Activated T-cell treated with anti-CD3 and anti-CD28 coated beads, Interleukin-2, amount 50 U/mL, for 48 hours (primary cell): ENCODE measurements at regions not wholly inside any gene's neighbourhood (a gene's known extent, or its start where the extent isn't known, plus 50 kb on each side); places are given as distances from the start of the nearest gene placed in this dataset.

Experiments used
- DNase-seq, 2 experiments: peaks; one replicate each; pipeline ENCODE4 v3.0.0-alpha.2; 2020

DNA sequence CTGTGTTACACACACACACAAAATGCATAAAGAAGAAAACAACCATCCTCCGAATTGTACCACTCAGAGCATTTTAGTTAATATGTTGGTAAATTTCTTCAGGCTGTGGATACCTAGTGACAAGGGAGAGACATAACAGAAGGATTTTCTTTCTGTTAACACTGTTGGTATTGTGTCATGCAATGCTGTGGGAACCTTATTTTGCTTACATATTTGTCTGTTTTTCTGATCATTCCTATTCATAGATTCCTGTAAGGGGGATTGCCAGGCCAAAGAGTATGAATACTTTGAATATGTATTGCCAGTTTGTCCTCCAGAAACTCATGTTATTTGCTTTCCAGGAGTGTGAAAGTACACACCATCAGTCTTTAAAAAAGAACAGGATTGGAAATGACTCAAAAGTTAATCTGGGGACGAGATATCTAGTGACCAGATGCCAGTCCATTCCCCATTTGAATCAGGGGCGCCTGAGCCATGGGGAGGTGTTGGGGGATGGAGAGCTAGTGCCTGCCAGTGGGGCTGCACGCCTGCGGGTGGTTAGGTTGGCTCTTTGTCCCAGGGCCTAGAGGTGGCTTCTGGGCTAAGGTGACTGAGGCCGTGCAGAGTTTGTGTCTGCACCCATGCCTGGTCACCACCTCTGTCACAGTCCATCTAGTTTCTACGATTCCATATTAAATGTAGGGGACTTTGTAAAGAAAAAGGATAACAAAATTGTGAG is 142.0 kb downstream of the PTPN20 start:
- DNase-seq: peak in 1 of 2 experiments; percentile 9

DNA sequence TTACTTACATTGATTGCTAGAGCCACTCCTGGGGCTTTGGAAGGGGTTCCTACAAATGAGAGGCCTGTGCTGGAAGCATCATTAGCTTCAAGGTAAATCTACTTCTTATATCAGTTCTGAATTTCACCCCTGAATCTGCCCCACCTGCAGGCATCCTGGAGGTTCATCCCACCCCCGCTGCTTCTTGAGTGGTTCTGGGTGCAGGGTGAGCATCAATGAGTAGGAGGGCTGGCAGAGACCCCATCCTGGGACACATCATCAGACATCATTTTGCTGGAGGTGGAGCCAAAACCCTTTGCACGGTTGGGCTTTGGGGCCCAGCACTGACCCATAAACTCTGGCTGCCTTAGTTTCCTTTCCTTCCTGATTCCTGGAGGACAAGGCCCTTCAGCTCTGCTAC is 143.7 kb downstream of the PTPN20 start:
- DNase-seq: peak in 1 of 2 experiments; percentile 12

DNA sequence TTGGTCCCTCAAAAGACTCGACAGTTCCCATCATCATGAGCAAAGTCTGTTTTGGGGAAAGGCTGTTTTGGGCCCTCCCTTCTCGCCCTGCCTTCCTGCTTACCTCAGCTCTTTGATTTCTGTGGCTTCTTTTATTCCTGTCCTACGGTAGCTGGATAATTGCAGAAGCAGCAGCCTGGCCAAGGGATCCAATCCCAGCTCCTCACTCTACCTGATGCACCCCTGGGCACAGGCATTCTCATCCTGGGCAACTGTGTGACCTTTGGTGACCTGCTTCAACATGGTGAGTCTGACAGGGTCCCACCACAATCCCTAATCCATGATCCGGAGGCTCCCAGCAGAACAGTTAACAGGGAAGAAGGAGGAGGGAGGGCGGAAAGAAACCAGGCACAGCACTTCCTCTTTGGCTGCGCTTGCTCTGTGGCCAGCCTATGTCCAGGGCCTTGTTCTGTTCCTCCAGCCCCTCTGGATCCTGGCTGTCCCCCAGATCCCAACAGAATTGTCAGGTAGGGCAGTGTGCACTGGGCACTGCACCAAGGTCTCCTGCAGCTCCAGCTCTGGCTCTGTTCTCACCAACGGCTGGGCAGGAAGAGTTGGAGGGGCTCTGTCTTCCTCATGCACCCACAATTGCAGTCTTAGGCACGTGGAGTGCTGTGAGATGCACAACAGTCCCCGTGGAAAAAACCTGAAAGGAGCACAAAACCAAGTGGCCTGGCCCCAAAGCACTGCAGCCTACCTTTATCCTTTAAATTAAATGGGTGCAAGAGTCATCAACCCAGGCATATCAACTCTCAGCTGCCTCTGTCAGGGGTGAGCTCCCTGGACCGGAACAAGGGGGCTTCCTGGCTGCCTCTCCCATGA is 144.4 kb downstream of the PTPN20 start:
- DNase-seq: peak in 1 of 2 experiments; percentile 10

DNA sequence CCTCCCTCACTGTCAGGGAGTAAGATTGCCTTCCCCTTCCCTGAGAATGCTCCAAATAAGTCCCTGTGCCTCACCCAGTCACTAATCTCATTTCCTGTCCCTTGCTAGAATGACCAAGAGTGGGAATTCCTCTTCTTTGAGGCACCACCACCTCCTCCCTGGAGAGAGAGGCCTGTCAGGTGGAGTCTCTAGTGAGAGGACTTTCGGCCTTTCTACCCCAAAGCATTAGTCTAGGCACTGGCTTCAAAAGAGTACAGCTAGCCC is 145.0 kb downstream of the PTPN20 start:
- no peak for DNase-seq

DNA sequence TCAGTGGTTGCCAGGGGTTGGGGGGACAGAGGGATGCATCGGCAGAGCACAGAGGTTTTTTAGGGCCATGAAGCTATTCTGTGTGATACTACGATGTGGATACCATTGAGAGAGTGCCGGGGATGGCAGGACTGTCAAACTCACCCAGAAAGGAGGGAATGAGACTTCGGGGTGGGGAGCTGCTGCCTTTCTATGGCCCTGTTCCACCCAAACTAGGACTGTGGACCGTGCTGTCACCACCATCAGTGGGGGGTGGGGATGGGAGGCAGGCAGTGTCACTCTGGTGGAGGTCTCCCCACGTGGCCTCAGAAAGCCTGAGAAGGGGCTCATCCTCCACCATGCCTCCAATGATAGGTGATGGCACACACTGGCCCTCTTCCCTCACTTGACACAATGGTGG is 146.2 kb downstream of the PTPN20 start:
- DNase-seq: no peak

DNA sequence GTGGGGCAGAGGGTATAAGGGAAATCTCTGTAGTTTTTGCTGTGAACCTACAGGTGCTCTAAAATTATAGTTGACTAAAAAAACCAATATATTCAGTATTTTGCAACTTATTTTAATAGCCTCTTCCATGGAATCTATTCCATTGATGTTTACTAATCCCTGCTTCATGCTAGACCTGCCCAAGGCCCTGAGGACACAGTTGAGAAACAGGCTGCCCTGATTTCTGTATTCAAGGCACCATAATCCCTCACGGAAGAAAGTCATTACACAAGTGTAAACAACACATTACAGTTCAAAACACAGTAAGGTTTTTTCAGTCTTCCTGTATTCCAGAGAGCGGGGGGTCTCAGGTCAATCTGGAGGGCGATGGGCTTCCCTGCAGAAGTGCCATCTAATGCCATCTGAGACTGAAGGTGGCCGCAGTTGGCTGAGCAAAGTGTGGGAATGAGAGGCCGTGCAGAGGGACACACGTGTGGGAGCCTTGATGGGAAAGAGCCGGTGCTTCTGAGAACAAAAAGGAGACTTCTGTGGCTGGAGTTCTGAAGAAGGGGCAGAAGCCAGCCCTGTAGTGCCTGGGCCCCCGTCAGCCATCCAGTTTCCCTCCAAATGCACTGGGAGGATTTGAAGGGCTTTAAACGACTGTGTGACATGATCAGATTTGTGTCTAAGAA is 146.9 kb downstream of the PTPN20 start:
- DNase-seq: no peak

DNA sequence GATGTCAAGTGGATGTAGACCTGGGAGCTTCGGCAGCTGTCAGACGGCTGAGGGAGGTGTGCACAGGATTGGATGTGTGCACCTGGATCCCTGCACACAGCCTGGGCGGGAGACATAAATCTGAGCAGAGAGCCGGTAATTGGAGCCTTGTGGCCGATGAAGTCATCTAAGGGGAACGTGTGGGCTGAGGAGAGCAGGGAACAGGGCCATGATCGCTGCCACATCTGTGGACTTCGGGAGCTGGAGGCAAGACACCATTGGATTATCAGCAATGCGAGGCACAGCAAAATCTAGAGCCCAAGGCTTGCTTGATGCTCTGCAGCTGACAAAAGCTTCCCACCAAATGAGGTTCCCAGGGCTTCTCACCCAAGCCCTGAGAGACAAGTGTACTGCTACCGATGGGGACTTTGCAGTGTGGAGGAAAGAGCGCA is 147.7 kb downstream of the PTPN20 start:
- DNase-seq: peak in 1 of 2 experiments; percentile 7

DNA sequence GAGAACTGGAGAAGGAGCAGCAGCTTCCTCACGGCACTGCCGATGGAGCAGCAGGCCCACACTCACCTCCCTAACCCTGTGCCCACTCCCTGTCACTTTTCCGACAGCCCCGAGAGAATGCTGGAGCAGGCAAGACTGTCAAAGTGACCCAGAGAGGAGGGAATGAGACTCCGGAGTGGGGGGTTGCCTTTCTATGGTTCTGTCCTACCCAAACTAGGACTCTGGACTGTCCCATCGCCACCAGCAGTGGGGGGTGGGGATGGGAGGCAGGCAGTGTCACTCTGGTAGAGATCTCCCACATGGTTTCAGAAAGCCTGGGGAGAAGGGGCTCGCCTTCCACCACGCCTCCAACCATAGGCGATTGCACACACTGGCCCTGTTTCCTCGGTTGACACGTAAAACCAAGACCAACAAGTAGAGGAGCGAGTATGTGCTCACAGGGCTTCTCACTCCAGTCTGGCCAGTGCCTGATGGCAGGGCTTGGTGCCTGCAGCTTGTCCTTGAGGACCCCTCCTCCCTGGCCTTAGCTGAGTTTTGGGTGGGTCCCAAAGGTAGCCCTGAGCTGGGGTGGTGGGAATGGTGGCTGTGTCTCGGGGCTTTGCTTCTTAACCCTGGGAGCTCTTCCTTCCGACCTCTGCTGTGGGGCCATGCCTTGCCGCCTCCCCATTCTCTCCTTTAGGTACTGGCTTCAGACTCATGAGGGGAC is 148.5 kb downstream of the PTPN20 start:
- DNase-seq: peak in 1 of 2 experiments; percentile 10

DNA sequence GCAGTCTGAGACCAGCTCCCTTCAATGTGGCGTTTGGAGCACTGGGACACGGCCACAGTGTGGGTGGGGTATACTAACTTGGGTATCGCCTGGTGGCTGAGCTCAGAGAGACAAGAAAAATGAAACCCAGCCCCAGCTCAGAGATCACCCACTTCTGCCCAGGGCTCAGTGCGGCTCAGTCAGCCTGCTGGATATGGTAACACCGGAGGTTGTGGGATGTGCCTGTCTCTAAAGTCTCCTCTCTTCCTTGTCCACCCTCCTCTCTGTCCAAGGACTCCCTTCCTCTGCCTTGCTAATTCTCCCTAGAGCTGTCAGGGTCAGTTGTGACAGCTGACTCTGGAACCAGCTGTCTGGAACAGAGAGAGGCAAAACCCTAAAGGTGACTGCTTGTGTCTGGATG is 149.1 kb downstream of the PTPN20 start:
- peak in 1 of 2 experiments; percentile 12 for DNase-seq

DNA sequence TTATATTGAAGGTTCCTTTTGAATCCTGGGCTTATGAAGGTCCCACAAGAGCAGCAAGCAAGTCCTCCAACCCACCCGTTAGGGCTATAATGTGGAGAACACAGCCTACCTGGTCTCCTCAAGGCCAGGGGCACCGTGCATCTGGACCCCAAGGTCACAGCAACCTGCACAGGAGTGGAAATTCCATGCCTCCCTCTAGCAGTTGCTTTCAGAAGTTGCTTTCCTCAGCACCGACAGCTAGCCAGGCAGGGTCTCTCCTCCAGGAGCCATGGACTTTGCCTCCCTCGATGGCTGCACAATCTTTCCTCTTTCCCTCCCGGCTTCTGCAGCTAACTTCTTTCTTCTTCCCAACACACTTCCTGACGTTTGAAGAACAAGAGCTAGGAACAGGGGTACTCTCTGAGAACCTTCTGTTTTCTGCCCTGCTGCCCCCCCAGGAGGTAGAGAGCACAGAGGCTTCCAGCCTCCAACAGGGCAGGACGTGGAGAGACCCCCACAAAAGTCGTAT is 149.8 kb downstream of the PTPN20 start:
- DNase-seq: no peak

DNA sequence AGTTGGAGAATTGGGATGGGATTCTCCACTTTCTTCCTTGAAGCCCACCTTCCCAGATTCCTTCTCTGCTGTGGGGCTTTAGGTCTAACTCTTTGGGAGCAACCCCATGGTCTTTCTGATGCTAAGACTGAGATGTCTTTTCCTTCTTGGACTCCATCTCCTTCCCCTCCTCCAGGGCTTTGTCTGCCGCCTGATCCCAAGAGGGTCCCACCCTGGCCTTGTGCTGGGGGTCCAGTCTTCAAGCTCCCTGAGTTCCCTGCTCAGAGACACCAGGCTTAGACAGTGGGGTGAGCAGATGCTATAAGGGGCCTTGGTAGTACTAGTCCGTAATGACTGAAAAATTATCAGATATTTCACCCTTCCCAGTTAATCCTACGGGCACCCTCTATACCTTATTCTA is 150.5 kb downstream of the PTPN20 start:
- no peak for DNase-seq

DNA sequence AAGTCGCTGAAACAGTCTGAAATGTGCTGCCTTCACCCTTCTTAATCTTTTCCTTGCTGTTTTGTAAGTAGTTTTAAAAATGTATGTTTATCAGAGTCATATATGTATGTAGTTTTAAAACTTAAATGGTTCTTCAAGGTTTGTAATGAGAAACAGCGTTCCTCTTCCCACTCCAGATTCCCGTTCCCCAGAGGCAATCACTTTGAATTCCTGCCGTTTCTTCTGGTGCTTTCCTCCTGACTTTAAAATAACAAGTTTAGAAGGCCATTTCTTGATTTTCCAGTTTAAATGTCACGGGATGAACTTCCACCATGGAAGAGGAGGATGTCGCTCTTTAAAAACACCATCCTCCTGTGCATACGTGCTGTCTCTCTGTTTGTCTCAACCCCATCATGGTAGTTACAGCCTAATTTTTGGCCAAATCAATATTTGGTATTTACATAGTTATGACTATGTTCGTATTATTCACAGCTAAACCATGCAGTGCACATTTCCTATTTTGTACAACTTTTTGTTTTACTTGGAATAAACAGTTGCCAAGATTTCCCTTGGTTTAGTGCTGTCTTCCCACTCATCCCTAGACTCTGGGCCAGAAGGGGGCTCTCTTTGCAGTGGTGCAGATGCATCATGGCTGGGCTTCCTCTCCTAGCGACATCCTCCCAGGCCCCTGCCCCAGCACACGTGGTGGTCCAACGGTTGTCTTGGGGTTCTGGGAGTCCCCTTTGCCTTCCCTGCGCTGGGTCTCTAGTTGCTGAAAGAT is 151.4 kb downstream of the PTPN20 start:
- DNase-seq: peak in 1 of 2 experiments; percentile 13

DNA sequence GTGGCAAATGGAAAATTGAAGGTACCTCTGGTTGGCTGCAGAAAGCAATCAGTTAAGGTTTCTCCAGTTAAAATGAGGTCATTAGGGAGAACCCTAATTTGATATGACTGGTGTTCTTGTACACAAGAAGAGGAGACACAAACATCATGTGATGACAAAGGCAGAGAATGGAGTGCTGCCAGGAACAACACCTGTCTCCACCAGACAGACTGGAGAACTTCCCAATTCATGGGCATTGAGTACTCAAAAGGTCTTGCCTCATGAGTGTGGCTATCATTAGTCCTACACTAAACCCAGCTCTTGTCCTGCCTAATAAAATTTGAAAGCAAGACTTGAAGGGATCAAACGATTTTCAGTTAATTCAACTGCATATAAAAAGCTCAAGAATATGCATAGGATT is 152.6 kb downstream of the PTPN20 start:
- no peak for DNase-seq

DNA sequence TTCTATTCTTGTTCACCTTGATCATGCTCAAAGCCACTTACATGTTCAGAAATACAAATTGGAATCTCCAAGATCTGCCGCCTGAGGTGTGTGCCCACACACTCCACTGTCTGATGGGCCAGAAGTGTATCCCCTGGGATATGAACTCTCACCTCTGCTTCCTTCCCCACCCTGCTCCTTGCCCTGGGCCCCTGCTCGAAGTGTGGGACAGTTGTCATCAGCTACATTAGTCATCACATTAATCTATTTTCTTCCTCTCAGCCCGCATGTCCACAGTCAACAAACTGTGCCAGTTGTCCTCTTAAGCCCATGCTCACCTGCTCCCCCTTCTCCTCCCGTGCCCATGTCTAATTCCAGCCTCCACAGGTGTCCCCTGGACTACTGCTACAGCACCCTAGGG is 154.7 kb downstream of the PTPN20 start:
- no peak for DNase-seq

DNA sequence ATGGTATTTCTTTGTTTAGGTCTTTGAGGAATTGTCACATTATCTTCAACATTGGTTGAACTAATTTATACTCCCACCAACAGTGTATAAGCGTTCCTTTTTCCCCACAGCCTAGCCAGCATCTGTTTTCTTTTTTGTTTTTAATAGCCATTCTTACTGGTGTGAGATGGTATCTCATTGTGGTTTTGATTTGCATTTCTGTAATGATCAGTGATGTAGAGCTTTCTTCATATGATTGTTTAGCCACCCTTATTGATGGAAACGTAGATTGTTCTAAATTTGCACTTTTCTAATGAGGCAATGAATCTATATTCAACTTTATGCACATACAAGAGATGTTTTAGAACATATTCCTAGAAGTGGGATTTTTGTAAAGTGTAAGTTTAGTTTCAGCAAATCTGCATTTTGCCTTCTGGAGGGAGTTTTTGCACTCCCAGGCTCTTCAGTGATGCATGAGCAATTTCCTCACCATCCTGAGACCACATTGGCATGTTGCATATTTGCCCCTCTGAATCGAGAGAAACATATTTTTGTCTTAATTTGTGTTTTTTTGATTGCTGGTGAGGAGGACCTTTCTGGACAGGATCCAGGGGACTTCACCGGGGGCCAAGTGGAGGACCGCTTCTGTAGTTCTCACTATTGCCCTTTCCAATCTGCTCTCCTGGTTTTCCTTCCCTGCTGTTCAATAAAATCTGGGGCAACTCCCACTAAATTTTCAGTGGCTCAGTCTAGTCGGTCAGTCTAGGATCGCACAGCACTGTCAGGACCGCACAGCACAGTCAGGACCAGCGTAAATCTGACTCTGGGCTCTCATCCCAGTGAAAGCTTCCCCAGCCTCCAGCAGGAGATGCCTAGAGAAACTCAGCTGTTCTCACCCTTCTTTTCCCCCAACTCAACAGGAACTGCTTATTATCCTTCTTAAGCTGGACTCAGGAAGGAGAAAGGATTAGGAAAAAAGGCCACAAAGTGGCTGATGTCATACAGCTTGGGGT is 157.0 kb downstream of the PTPN20 start:
- no peak for DNase-seq

DNA sequence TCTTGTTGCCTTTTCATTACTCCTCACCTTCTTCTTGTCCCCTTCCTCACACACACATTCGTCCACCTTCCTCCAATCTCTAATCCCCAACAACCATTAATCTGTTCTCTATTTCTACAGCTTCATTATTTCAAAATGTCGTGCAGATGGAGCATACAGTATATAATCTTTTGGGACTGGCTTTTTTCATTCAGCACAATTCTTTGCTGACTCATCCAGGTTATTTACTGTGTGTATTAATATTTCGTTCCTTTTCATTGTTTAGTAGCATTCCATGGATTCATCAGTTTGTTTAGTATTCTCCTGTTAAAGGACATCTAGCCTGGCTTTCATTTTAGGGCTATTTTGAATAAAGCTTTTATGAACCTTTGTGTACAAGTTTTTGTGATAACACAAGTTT is 159.3 kb downstream of the PTPN20 start:
- DNase-seq: no peak

DNA sequence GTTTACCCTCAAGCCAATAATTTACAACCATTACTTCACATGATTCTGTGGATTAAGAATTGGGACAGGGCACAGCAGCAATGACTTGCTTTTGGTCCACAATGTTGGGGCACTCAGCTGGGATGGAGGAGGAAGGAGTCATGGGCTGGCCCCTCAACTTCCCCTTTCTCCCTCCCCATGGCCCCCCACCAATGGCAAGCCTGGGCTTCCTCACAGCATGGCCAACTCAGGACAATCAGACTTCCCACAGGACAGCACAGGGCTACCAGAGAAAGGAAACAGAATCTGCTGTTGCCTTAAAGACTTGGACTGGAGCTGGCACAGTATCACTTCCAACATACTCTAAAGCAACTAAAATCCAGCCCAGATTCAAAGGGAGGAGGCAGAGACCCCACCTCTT is 160.7 kb downstream of the PTPN20 start:
- DNase-seq: no peak

DNA sequence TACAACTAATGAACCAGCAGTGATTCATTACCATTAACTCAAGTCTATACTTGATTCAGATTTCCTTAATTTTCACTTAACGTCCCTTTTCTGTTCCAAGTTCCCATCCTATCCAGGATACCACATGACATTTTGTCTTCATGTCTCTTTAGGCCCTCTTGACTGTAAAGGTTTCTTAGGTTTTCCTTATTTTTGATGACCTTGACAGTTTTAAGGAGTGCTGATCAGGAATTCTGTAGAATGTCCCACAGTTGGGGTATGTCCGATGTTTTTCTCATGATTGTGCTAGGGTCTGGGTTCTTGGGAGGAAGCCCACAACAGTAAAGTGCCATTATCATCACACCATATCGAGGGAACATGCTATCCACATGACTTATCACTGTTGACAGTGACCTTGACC is 162.7 kb downstream of the PTPN20 start:
- DNase-seq: no peak

DNA sequence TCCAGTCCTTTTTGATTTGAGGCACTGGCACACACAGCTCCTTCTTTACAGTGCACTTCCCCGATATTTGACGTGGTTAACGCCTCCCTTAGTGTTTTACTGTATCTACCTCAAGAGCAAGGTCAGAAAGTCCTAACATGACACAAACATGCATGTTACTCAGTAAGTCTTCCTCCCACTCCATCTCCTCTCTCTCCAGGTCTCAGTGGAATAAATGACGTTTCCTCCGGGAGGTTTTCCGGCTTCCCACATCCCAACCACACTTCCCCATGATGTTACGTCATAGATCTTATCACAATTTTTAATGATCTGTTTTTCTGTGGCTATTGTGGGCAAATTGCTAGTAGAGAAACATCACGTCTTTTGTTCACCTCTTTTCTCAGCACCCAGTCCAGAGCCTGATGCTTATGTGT is 165.7 kb downstream of the PTPN20 start:
- DNase-seq: peak in 1 of 2 experiments; percentile 28

DNA sequence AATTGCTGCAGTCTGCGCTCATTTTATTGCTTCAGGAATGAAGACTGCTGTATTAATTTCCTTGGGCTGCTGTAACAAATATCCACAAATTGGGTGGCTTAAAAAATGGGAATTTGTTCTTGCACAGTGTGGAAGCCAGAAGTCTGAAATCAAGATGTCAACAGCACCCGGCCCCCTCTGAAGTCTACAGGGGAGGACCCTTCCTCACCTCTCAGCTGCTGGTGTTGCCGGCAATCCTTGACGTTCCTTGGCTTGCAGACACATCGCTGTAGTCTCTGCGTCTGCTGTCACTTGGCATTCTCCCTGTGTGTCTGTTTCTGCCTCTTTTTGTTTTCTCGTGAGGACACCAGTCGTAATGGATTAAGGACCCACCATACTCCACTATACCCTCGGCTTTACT is 166.2 kb downstream of the PTPN20 start:
- no peak for DNase-seq

DNA sequence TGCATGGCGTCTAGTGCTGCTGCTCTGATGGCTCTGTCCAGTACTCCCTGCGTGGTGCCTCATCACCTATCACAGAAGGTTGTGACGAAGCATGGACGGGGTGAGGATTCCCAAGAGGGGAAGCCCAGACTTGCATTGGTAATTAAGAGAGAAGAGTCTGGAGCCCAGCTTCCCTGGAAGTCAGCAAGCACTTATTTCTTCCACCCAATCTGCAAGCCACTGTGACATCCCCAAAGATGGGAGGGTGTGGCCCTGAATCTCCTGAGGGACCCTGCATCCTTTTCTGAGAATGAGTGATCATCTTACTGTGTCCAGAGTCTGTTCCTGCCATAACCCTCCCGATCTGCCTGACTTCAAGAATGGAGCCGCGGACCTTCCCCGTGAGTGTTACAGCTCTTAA is 166.7 kb downstream of the PTPN20 start:
- DNase-seq: no peak
